IMR-90 (cell line): ENCODE measurements at regions not wholly inside any gene's neighbourhood (a gene's known extent, or its start where the extent isn't known, plus 50 kb on each side); places are given as distances from the start of the nearest gene placed in this dataset.

Source experiments
- BHLHE40 ChIP-seq: fragments of 150-350 bp; IDR thresholded peaks from 2 replicates; pipeline ENCODE4 v1.6.1; 2016; ENCODE audit warnings: mild to moderate bottlenecking, low read depth, low read length
- CEBPB ChIP-seq: IDR thresholded peaks from 2 replicates; pipeline ENCODE4 v1.6.1; 2012; ENCODE audit warnings: low read depth, low read length, improper control_type of control experiment
- CHD1 ChIP-seq: IDR thresholded peaks from 2 replicates; pipeline ENCODE4 v1.6.1; 2012; ENCODE audit warnings: low read depth, low read length, improper control_type of control experiment
- CTCF ChIP-seq: conservative IDR thresholded peaks from 2 replicates; pipeline ENCODE4 v1.5.1; 2012; ENCODE audit warnings: mild to moderate bottlenecking, low read depth, low read length, improper control_type of control experiment
- POLR2A ChIP-seq: IDR thresholded peaks from 2 replicates; pipeline ENCODE4 v1.6.1; 2012; ENCODE audit warnings: mild to moderate bottlenecking, low read depth, low read length
- RAD21 ChIP-seq: IDR thresholded peaks from 2 replicates; pipeline ENCODE4 v1.6.1; 2012; ENCODE audit warnings: low read length, improper control_type of control experiment
- RCOR1 ChIP-seq: IDR thresholded peaks from 2 replicates; pipeline ENCODE4 v1.6.1; 2012; ENCODE audit warnings: mild to moderate bottlenecking, low read length, improper control_type of control experiment; ENCODE audit not compliant: insufficient replicate concordance
- SMC3 ChIP-seq: fragments of 150-350 bp; IDR thresholded peaks from 2 replicates; pipeline ENCODE4 v1.6.1; 2016; ENCODE audit warnings: low read depth, mild to moderate bottlenecking, antibody characterized with exemption, low read length, moderate library complexity
- USF2 ChIP-seq: fragments of 150-350 bp; IDR thresholded peaks from 2 replicates; pipeline ENCODE4 v1.6.1; 2017; ENCODE audit warnings: mild to moderate bottlenecking, antibody characterized with exemption, low read length, low read depth

GRCh38 chr5:154576429-154576806, 98.4 kb upstream of the HAND1 start:
- TF ChIP-seq USF2 (no peak), CTCF (no peak), CEBPB (no peak), RAD21 (no peak), POLR2A (no peak), CHD1 (no peak), SMC3 (no peak), BHLHE40 (no peak), RCOR1 (no peak)
